HepG2 (cell line): ENCODE measurements at regions not wholly inside any gene's neighbourhood (a gene's known extent, or its start where the extent isn't known, plus 50 kb on each side); places are given as distances from the start of the nearest gene placed in this dataset.

ENCODE experiments used
- ATAC-seq: fragments of 200-7000 bp; cut with Tn5 transposase; 3 replicates; pipeline ENCODE4 v1.9.1; 2020; ENCODE audit warnings: mild to moderate bottlenecking, moderate library complexity
- BruUV-seq: library from RNA; stranded (reverse); fragments of 400-500 nt; replicated peaks from 2 replicates; lab custom pipeline; 2021; lab: Mats Ljungman, UMichigan
- CTCF ChIA-PET: fragments of 300-600 bp; formaldehyde crosslinking; extraction: SDS; loops from one replicate; lab custom pipeline; 2021; ENCODE audit warnings: low total read pairs, inconsistent platforms, low intra/inter-chr PET ratio; lab: Yijun Ruan, JAX
- POLR2A ChIA-PET: fragments of 350-600 bp; sonication (Branson Sonifier 250); formaldehyde crosslinking; loops from one replicate; lab custom pipeline; 2020; ENCODE audit warnings: antibody characterized with exemption, inconsistent platforms; lab: Yijun Ruan, JAX
- DNase-seq: peaks from one replicate; pipeline ENCODE4 v3.0.0-alpha.2; 2015; ENCODE audit warnings: low spot score
- FAIRE-seq: peaks from 3 replicates; lab custom pipeline; 2011; peaks lifted over from hg19 to GRCh38; lab: Jason Lieb, UNC
- H2AFZ ChIP-seq: one replicate; pipeline ENCODE4 v1.6.1; 2011; ENCODE audit warnings: low read length, inconsistent platforms
- H3K27ac ChIP-seq: fragments of 300-600 bp; 3 replicates; pipeline ENCODE4 v1.8.0; 2011; ENCODE audit warnings: mixed run types, mild to moderate bottlenecking, mixed read lengths, low read length, inconsistent platforms; ENCODE audit not compliant: insufficient read depth; ENCODE audit errors: extremely low read length
- H3K27me3 ChIP-seq, 2 experiments: fragments of 200-600 bp in 1 of 2; 2 replicates in 1 of 2; 3 replicates in 1 of 2; pipeline versions ENCODE4 v1.6.0 to v1.8.0; 2011; ENCODE audit warnings: low read length in 2 of 2, mild to moderate bottlenecking in 2 of 2, moderate library complexity in 2 of 2, inconsistent platforms in 1 of 2; ENCODE audit not compliant: insufficient read depth in 2 of 2, control insufficient read depth in 1 of 2
- H3K36me3 ChIP-seq, 2 experiments: fragments of 200-600 bp in 1 of 2; replicated peaks in 1 of 2; 2 replicates in 1 of 2; 3 replicates in 1 of 2; pipeline versions ENCODE4 v1.5.1 to v1.8.0; 2011; ENCODE audit warnings: low read length in 2 of 2, inconsistent platforms in 1 of 2; ENCODE audit not compliant: insufficient read depth in 2 of 2, control insufficient read depth in 1 of 2
- H3K4me1 ChIP-seq: 2 replicates; pipeline ENCODE4 v1.5.1; 2012; ENCODE audit warnings: low read length, inconsistent platforms; ENCODE audit not compliant: insufficient read depth
- H3K4me2 ChIP-seq: 2 replicates; pipeline ENCODE4 v1.6.0; 2011; ENCODE audit warnings: low read depth, low read length, inconsistent platforms
- H3K4me3 ChIP-seq, 3 experiments: fragments of 200-600 bp in 1 of 3; sonication (generic), shearing (Covaris generic) in 1 of 3; replicated peaks in 1 of 3; 2 replicates each; pipeline ENCODE4 v1.5.1; 2011 to 2016; ENCODE audit warnings: low read length in 3 of 3, inconsistent platforms in 2 of 3, low read depth in 2 of 3, mild to moderate bottlenecking in 2 of 3, control low read depth in 1 of 3, mixed read lengths in 1 of 3; ENCODE audit not compliant: insufficient read depth in 1 of 3
- H3K79me2 ChIP-seq: one replicate; pipeline ENCODE4 v1.6.1; 2011; ENCODE audit warnings: low read length, inconsistent platforms; ENCODE audit not compliant: insufficient read depth
- H3K9ac ChIP-seq: 2 replicates; pipeline ENCODE4 v1.6.0; 2011; ENCODE audit warnings: mild to moderate bottlenecking, low read depth, low read length, inconsistent platforms; ENCODE audit not compliant: insufficient read depth
- H3K9me3 ChIP-seq: 2 replicates; pipeline ENCODE4 v1.5.1; 2012; ENCODE audit warnings: mild to moderate bottlenecking, low read length
- H4K20me1 ChIP-seq: 2 replicates; pipeline ENCODE4 v1.6.0; 2011; ENCODE audit warnings: inconsistent platforms, mild to moderate bottlenecking, low read length, moderate library complexity; ENCODE audit not compliant: insufficient read depth
- NR3C1 ChIP-seq: sonication (generic); formaldehyde crosslinking; IDR thresholded peaks from 2 replicates; pipeline ENCODE4 v1.4.0; 2020; ENCODE audit warnings: missing genetic modification reagents
- TBX3 ChIP-seq: fragments of 450-650 bp; IDR thresholded peaks from 2 replicates; pipeline ENCODE4 v1.6.1; 2017; ENCODE audit warnings: antibody characterized with exemption, mild to moderate bottlenecking, inconsistent platforms, borderline replicate concordance
- UBTF ChIP-seq: sonication (generic); formaldehyde crosslinking; IDR thresholded peaks from 2 replicates; pipeline ENCODE4 v1.4.0; 2020; ENCODE audit warnings: mild to moderate bottlenecking, missing genetic modification reagents
- ZBED4 ChIP-seq: sonication (generic); formaldehyde crosslinking; IDR thresholded peaks from 2 replicates; pipeline ENCODE4 v1.4.0; 2020; ENCODE audit warnings: missing genetic modification reagents, borderline replicate concordance
- ZBTB21 ChIP-seq: sonication (generic); formaldehyde crosslinking; IDR thresholded peaks from 2 replicates; pipeline ENCODE4 v1.4.0; 2020; ENCODE audit warnings: missing genetic modification reagents
- ZNF607 ChIP-seq: sonication (generic); formaldehyde crosslinking; IDR thresholded peaks from 2 replicates; pipeline ENCODE4 v1.5.1; 2020; ENCODE audit warnings: missing genetic modification reagents, mild to moderate bottlenecking, borderline replicate concordance
- WGBS: methylation state at CpG from one replicate; pipeline ENCODE4 v1.1.6; 2017; ENCODE audit warnings: low lambda C conversion rate; 5-methylcytosine and 5-hydroxymethylcytosine counted together
- in situ Hi-C: cut with HindIII; loops from 2 replicates; pipeline ENCODE4 v1.10.0; 2017; ENCODE audit warnings: low pct_unique_long_range_greater_than_20kb; ENCODE audit not compliant: extremely low pct_ligation_motif_present
- intact Hi-C: fragments of 100-400 bp; cut with micrococcal nuclease; formaldehyde crosslinking; loops from one replicate; pipeline ENCODE4 v1.10.0; 2022; ENCODE audit not compliant: unreplicated experiment

- peaks cover 2 to 23% of the 10 kb centered on the region in 2 experiments; a peak in 4 of 5 replicates for H3K27me3 ChIP-seq
- H3K27ac ChIP-seq, result no peak overlapping the region
- H3K4me2 ChIP-seq, result no peak overlapping the region
- WGBS, result 15% methylated on average over 3 of the region's 3 CpGs
- H3K79me2 ChIP-seq, result no peaks in the 10 kb centered on the region
- ChIA-PET CTCF (no interaction called here), POLR2A (no interaction called here)
- no TSS peak for BruUV-seq
- intact Hi-C loops, result no loop called here
- H2AFZ ChIP-seq, result no peak overlapping the region
- in situ Hi-C loops, result no loop called here
- FAIRE-seq, result no peak
- H3K9me3 ChIP-seq, result peaks cover 9% of the 10 kb centered on the region; the same call in 1 of the 2 replicates
- ATAC-seq, result no peak
- H3K36me3 ChIP-seq, result no peaks in the 10 kb centered on the region
- H3K4me1 ChIP-seq, result peaks cover 27% of the 10 kb centered on the region; the same call in 1 of the 2 replicates
- H3K4me3 ChIP-seq, result no peak overlapping the region
- TF ChIP-seq TBX3 (no peak), UBTF (CRISPR knock-in tag) (no peak), ZNF607 (CRISPR knock-in tag) (no peak), ZBTB21 (CRISPR knock-in tag) (no peak), ZBED4 (no peak), NR3C1 (no peak)
- DNase-seq, result no peak
- no peaks in the 10 kb centered on the region for H4K20me1 ChIP-seq
- H3K9ac ChIP-seq, result no peak overlapping the region
These were observed 75.5 kb upstream of the ATP5PO start for GRCh38 chr21:33991133-33991532.
